ENCODE measurements at regions not wholly inside any gene's neighbourhood (a gene's known extent, or its start where the extent isn't known, plus 50 kb on each side); places are given as distances from the start of the nearest gene placed in this dataset.

- TF ChIP-seq, protein P1, sequence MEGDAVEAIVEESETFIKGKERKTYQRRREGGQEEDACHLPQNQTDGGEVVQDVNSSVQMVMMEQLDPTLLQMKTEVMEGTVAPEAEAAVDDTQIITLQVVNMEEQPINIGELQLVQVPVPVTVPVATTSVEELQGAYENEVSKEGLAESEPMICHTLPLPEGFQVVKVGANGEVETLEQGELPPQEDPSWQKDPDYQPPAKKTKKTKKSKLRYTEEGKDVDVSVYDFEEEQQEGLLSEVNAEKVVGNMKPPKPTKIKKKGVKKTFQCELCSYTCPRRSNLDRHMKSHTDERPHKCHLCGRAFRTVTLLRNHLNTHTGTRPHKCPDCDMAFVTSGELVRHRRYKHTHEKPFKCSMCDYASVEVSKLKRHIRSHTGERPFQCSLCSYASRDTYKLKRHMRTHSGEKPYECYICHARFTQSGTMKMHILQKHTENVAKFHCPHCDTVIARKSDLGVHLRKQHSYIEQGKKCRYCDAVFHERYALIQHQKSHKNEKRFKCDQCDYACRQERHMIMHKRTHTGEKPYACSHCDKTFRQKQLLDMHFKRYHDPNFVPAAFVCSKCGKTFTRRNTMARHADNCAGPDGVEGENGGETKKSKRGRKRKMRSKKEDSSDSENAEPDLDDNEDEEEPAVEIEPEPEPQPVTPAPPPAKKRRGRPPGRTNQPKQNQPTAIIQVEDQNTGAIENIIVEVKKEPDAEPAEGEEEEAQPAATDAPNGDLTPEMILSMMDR (conservative IDR thresholded peaks at IDR 0.05; ENCODE audit: low read depth, low read length): no peak
- no peak for TF ChIP-seq EZH2 (IDR thresholded peaks at IDR 0.05; ENCODE audit: borderline replicate concordance, low read depth, low read length, poor library complexity, severe bottlenecking)
These were observed 279.9 kb downstream of the ENC1 start for GRCh38 chr5:74360535-74361210.
